ENCODE measurements at regions not wholly inside any gene's neighbourhood (a gene's known extent, or its start where the extent isn't known, plus 50 kb on each side); places are given as distances from the start of the nearest gene placed in this dataset.

GRCh38 chr4:180564448-180564847 is 1678.8 kb upstream of the TENM3 start:
- DNase-seq = no peak

- DNase-seq = no peak
Observed at GRCh38 chr4:180565856-180566431, 1677.3 kb upstream of the TENM3 start.

- DNase-seq = no peak
Observed at GRCh38 chr4:180566492-180566891, 1676.7 kb upstream of the TENM3 start.

GRCh38 chr4:180567080-180567479 is 1676.1 kb upstream of the TENM3 start:
- no peak for DNase-seq

GRCh38 chr4:180571516-180572055 is 1671.6 kb upstream of the TENM3 start:
- no peak for DNase-seq

GRCh38 chr4:180578175-180578574 is 1665.0 kb upstream of the TENM3 start:
- no peak for DNase-seq

GRCh38 chr4:180581061-180581460 is 1662.1 kb upstream of the TENM3 start:
- no peak for DNase-seq

GRCh38 chr4:180587379-180587778 is 1655.8 kb upstream of the TENM3 start:
- no peak for DNase-seq

GRCh38 chr4:180589575-180589974 is 1653.6 kb upstream of the TENM3 start:
- no peak for DNase-seq

- no peak for DNase-seq
Observed at GRCh38 chr4:180596888-180597483, 1646.2 kb upstream of the TENM3 start.

GRCh38 chr4:180598281-180598680 is 1644.9 kb upstream of the TENM3 start:
- DNase-seq = no peak

- DNase-seq = no peak
Observed at GRCh38 chr4:180603791-180604190, 1639.4 kb upstream of the TENM3 start.

- DNase-seq = no peak
Observed at GRCh38 chr4:180610324-180610723, 1632.9 kb upstream of the TENM3 start.

- DNase-seq = no peak
Observed at GRCh38 chr4:180615746-180616145, 1627.5 kb upstream of the TENM3 start.

GRCh38 chr4:180617196-180617595 is 1626.0 kb upstream of the TENM3 start:
- no peak for DNase-seq

GRCh38 chr4:180618396-180618795 is 1624.8 kb upstream of the TENM3 start:
- no peak for DNase-seq

- DNase-seq = no peak
Observed at GRCh38 chr4:180619440-180619839, 1623.8 kb upstream of the TENM3 start.

- no peak for DNase-seq
Observed at GRCh38 chr4:180622254-180622653, 1620.9 kb upstream of the TENM3 start.

- DNase-seq = no peak
Observed at GRCh38 chr4:180625653-180626052, 1617.5 kb upstream of the TENM3 start.

- DNase-seq = no peak
Observed at GRCh38 chr4:180630012-180630665, 1613.1 kb upstream of the TENM3 start.

- no peak for DNase-seq
Observed at GRCh38 chr4:180634306-180634705, 1608.9 kb upstream of the TENM3 start.

GRCh38 chr4:180635281-180635680 is 1607.9 kb upstream of the TENM3 start:
- DNase-seq = no peak

GRCh38 chr4:180636696-180637404 is 1606.4 kb upstream of the TENM3 start:
- DNase-seq = no peak

GRCh38 chr4:180637616-180638015 is 1605.6 kb upstream of the TENM3 start:
- no peak for DNase-seq

Data from activated T-cell treated with anti-CD3 and anti-CD28 coated beads, Interleukin-2, amount 50 U/mL, for 1 hour (primary cell).